Activated CD4-positive, alpha-beta T cell treated with anti-CD3 and anti-CD28 coated beads for 24 hours (primary cell): ENCODE measurements at regions not wholly inside any gene's neighbourhood (a gene's known extent, or its start where the extent isn't known, plus 50 kb on each side); places are given as distances from the start of the nearest gene placed in this dataset.
"Not testable (repeated sequence)": the region's sequence is repeated elsewhere in the genome, so short reads cannot be mapped to it uniquely, and the experiment has no call there.

Source experiments
- DNase-seq, 2 donors: peaks; one replicate each; pipeline ENCODE4 v3.0.0-alpha.2; 2020; ENCODE audit warnings: low read depth in 2 of 2

- DNase-seq, result no peak
Measured at GRCh38 chr5:152181461-152181860, 223.6 kb downstream of the NMUR2 start.

GRCh38 chr5:152178350-152178699, 226.8 kb downstream of the NMUR2 start:
- no peak for DNase-seq

GRCh38 chr5:152177626-152178349, 227.3 kb downstream of the NMUR2 start:
- no peak for DNase-seq

- no peak for DNase-seq
Measured at GRCh38 chr5:152171888-152172287, 233.2 kb downstream of the NMUR2 start.

GRCh38 chr5:152170350-152170749, 234.7 kb downstream of the NMUR2 start:
- DNase-seq, result no peak

GRCh38 chr5:152164860-152165259, 240.2 kb upstream of the GLRA1 start:
- no peak for DNase-seq

- not testable (repeated sequence) for DNase-seq
Measured at GRCh38 chr5:152159894-152160293, 235.2 kb upstream of the GLRA1 start.

GRCh38 chr5:152154452-152154851, 229.8 kb upstream of the GLRA1 start:
- DNase-seq, result not testable (repeated sequence)

- no peak for DNase-seq
Measured at GRCh38 chr5:152151940-152152339, 227.3 kb upstream of the GLRA1 start.

GRCh38 chr5:152151113-152151512, 226.5 kb upstream of the GLRA1 start:
- no peak for DNase-seq

- no peak for DNase-seq
Measured at GRCh38 chr5:152147286-152147685, 222.6 kb upstream of the GLRA1 start.

- DNase-seq, result no peak
Measured at GRCh38 chr5:152146566-152146965, 221.9 kb upstream of the GLRA1 start.

- no peak for DNase-seq
Measured at GRCh38 chr5:152144556-152144955, 219.9 kb upstream of the GLRA1 start.

- DNase-seq, result no peak
Measured at GRCh38 chr5:152144030-152144429, 219.4 kb upstream of the GLRA1 start.

GRCh38 chr5:152142840-152143469, 218.3 kb upstream of the GLRA1 start:
- DNase-seq, result peak; percentile 36 to 48

- no peak for DNase-seq
Measured at GRCh38 chr5:152140347-152140746, 215.7 kb upstream of the GLRA1 start.

GRCh38 chr5:152137063-152137462, 212.4 kb upstream of the GLRA1 start:
- DNase-seq, result no peak

GRCh38 chr5:152136321-152136720, 211.7 kb upstream of the GLRA1 start:
- DNase-seq, result no peak

- no peak for DNase-seq
Measured at GRCh38 chr5:152135827-152136226, 211.2 kb upstream of the GLRA1 start.

GRCh38 chr5:152125661-152126205, 201.1 kb upstream of the GLRA1 start:
- no peak for DNase-seq

GRCh38 chr5:152124409-152125041, 199.9 kb upstream of the GLRA1 start:
- no peak for DNase-seq

GRCh38 chr5:152118676-152119470, 194.2 kb upstream of the GLRA1 start:
- DNase-seq, result no peak
